ENCODE measurements at regions not wholly inside any gene's neighbourhood (a gene's known extent, or its start where the extent isn't known, plus 50 kb on each side); places are given as distances from the start of the nearest gene placed in this dataset.

DNA sequence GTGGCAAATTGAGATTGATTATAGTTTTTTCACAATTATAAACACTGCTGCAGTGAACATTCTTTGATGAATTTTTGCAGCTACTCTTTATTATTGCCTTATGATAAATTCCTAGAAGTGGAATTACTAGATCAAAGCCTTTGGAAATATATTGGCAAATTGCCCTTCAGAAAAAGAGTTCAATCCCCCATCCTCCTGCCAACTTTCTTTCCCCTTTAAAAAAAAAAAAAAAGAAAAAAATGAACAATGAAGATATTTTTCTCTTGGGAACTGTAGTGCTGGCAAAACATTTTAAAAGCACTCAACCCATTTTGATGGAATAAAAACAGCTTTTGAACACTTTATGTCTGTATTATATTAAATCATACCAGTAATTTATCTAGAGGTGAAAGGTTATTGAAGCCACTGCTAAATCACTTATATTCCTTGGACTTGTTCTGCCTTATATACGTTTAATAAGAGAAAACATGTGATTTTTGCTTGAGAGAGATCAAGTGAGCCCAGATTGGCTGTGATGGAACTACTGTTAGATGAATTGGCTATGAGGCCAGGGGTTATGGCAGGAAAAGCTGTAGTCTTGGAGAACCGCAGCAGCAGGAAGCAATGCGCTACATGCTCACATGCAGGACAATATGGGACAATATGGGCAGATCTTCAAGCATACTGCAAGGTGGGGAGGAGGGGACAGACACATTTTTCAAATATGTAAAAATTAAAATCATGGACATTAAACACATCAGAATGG lies 212.8 kb upstream of the C2CD4B start:
- Histone ChIP-seq H3K4me1 (ENCODE audit: insufficient read depth, low read length, poor library complexity, severe bottlenecking) (no peaks in the 10 kb centered on the region), H3K27ac (ENCODE audit: low read depth, low read length, poor library complexity, severe bottlenecking) (no peak overlapping the region), H3K9me2 (ENCODE audit: insufficient read depth, low read length) (no peaks in the 10 kb centered on the region), H2AFZ (ENCODE audit: low read length) (no peak overlapping the region), H4K20me1 (ENCODE audit: insufficient read depth, low read length) (no peaks in the 10 kb centered on the region), H3K79me2 (ENCODE audit: insufficient read depth, low read depth, low read length) (no peaks in the 10 kb centered on the region), H3K36me3 (ENCODE audit: insufficient read depth, low read length) (no peaks in the 10 kb centered on the region), H3K9me3 (ENCODE audit: low read length) (no peaks in the 10 kb centered on the region), H3K4me3 (ENCODE audit: low read depth, low read length, poor library complexity, severe bottlenecking) (no peak overlapping the region), H3K4me2 (ENCODE audit: low read length) (no peak overlapping the region)
- intact Hi-C loops (cut with micrococcal nuclease; ENCODE audit: unreplicated experiment), result no loop called here
- POLR2A ChIA-PET, result interaction anchor here (0.7 kb wide), 2 partner anchors 69 to 274 kb away, joined by 3 to 4 read pairs; no protein-coding TSS in a partner anchor
- no TSS peak for BruUV-seq (replicated peaks)
- TF ChIP-seq, protein P1, sequence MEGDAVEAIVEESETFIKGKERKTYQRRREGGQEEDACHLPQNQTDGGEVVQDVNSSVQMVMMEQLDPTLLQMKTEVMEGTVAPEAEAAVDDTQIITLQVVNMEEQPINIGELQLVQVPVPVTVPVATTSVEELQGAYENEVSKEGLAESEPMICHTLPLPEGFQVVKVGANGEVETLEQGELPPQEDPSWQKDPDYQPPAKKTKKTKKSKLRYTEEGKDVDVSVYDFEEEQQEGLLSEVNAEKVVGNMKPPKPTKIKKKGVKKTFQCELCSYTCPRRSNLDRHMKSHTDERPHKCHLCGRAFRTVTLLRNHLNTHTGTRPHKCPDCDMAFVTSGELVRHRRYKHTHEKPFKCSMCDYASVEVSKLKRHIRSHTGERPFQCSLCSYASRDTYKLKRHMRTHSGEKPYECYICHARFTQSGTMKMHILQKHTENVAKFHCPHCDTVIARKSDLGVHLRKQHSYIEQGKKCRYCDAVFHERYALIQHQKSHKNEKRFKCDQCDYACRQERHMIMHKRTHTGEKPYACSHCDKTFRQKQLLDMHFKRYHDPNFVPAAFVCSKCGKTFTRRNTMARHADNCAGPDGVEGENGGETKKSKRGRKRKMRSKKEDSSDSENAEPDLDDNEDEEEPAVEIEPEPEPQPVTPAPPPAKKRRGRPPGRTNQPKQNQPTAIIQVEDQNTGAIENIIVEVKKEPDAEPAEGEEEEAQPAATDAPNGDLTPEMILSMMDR (conservative IDR thresholded peaks at IDR 0.05; ENCODE audit: low read length), result no peak
- TF ChIP-seq EZH2phosphoT487 (IDR thresholded peaks at IDR 0.05; ENCODE audit: borderline replicate concordance, low read depth, low read length), result no peak
- CTCF ChIA-PET (ENCODE audit: unreplicated experiment), result no interaction called here
- no peak for DNase-seq (ENCODE audit: low spot score)

DNA sequence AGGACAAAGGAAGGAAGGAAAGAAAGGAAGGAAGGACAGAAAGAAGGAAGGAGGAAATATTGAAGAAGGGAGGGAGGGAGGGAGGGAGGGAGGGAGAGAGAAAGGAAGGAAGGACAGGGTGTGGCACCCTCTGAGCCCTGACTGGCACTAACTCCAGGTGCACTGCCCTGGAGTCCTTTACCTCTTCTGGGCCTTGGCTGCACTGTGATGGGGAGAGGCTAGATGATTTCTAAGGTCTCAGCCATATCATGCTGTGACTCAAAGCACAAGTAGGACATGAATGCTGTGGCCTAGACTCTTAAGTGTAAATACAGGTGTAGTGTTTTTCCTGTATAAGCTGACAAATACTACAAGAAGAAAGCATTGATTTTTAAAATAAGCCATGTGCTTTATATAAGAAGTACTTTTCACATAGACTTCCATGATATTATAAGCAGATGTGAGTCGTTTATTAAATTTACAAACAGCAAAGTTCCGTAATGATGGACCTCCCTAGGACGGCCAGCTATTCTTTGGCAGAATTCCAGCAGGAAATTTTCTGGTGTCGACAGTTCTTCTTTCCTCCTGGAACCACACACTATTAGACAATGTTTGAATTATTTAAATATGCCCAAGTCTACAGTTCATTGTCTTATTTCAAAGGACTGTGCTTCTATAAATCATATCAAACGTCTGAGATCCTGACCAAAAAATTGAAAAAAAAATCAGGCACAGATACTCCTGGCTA lies 213.8 kb upstream of the C2CD4B start:
- no TSS peak for BruUV-seq (replicated peaks)
- no peak for DNase-seq (ENCODE audit: low spot score)
- H3K9me2 ChIP-seq (ENCODE audit: insufficient read depth, low read length), result no peaks in the 10 kb centered on the region
- no peak overlapping the region for H3K27ac ChIP-seq (ENCODE audit: low read depth, low read length, poor library complexity, severe bottlenecking)
- no peak overlapping the region for H3K4me3 ChIP-seq (ENCODE audit: low read depth, low read length, poor library complexity, severe bottlenecking)
- intact Hi-C loops (cut with micrococcal nuclease; ENCODE audit: unreplicated experiment), result no loop called here
- no peaks in the 10 kb centered on the region for H3K4me1 ChIP-seq (ENCODE audit: insufficient read depth, low read length, poor library complexity, severe bottlenecking)
- ChIA-PET CTCF (ENCODE audit: unreplicated experiment) (no interaction called here), POLR2A (interaction anchor here (0.6 kb wide), 1 partner anchor 1800 kb away, joined by 3 read pairs; no protein-coding TSS in a partner anchor)
- no peak overlapping the region; the same call in 1 of the 2 replicates for H2AFZ ChIP-seq (ENCODE audit: low read length)
- TF ChIP-seq, protein P1 (conservative IDR thresholded peaks at IDR 0.05; ENCODE audit: low read length), result no peak
- no peak for TF ChIP-seq EZH2phosphoT487 (IDR thresholded peaks at IDR 0.05; ENCODE audit: borderline replicate concordance, low read depth, low read length)
- no peaks in the 10 kb centered on the region for H3K36me3 ChIP-seq (ENCODE audit: insufficient read depth, low read length)
- no peaks in the 10 kb centered on the region for H3K9me3 ChIP-seq (ENCODE audit: low read length)
- H3K4me2 ChIP-seq (ENCODE audit: low read length), result no peak overlapping the region
- H3K79me2 ChIP-seq (ENCODE audit: insufficient read depth, low read depth, low read length), result no peaks in the 10 kb centered on the region
- no peaks in the 10 kb centered on the region for H4K20me1 ChIP-seq (ENCODE audit: insufficient read depth, low read length)

DNA sequence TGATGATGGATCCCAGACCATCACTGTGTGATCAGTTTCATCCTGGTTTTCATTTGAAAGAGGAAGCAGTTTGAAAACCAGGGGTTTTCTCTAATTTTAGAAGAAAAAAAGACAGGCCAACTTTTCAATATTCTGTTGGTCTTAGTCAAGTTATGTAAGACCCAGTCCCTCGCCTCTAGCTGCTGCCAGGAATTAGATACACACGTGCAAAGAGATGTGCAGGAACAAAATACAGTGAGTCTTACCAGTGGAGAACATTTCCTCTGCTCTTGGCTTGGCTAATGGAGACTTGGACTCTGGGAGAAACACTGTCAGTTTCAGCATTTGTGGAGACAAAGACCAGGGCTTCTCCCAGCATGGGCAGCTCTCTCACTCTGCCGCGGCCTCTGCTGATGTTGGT lies 214.9 kb upstream of the C2CD4B start:
- no peak overlapping the region for H2AFZ ChIP-seq (ENCODE audit: low read length)
- H4K20me1 ChIP-seq (ENCODE audit: insufficient read depth, low read length), result no peaks in the 10 kb centered on the region
- no peaks in the 10 kb centered on the region for H3K9me3 ChIP-seq (ENCODE audit: low read length)
- no peak overlapping the region for H3K4me3 ChIP-seq (ENCODE audit: low read depth, low read length, poor library complexity, severe bottlenecking)
- H3K4me1 ChIP-seq (ENCODE audit: insufficient read depth, low read length, poor library complexity, severe bottlenecking), result no peaks in the 10 kb centered on the region
- intact Hi-C loops (cut with micrococcal nuclease; ENCODE audit: unreplicated experiment), result no loop called here
- no peak for DNase-seq (ENCODE audit: low spot score)
- H3K9me2 ChIP-seq (ENCODE audit: insufficient read depth, low read length), result no peaks in the 10 kb centered on the region
- H3K27ac ChIP-seq (ENCODE audit: low read depth, low read length, poor library complexity, severe bottlenecking), result no peak overlapping the region
- CTCF ChIA-PET (ENCODE audit: unreplicated experiment), result no interaction called here
- H3K36me3 ChIP-seq (ENCODE audit: insufficient read depth, low read length), result no peaks in the 10 kb centered on the region
- H3K4me2 ChIP-seq (ENCODE audit: low read length), result no peak overlapping the region
- BruUV-seq (replicated peaks), result no TSS peak
- TF ChIP-seq, protein P1 (conservative IDR thresholded peaks at IDR 0.05; ENCODE audit: low read length), result no peak
- TF ChIP-seq EZH2phosphoT487 (IDR thresholded peaks at IDR 0.05; ENCODE audit: borderline replicate concordance, low read depth, low read length), result no peak
- POLR2A ChIA-PET, result no interaction called here
- H3K79me2 ChIP-seq (ENCODE audit: insufficient read depth, low read depth, low read length), result no peaks in the 10 kb centered on the region
